ENCODE measurements at regions not wholly inside any gene's neighbourhood (a gene's known extent, or its start where the extent isn't known, plus 50 kb on each side); places are given as distances from the start of the nearest gene placed in this dataset.
A peak's percentile ranks its signal among the peaks of the same experiment; 100 is the strongest.

DNA sequence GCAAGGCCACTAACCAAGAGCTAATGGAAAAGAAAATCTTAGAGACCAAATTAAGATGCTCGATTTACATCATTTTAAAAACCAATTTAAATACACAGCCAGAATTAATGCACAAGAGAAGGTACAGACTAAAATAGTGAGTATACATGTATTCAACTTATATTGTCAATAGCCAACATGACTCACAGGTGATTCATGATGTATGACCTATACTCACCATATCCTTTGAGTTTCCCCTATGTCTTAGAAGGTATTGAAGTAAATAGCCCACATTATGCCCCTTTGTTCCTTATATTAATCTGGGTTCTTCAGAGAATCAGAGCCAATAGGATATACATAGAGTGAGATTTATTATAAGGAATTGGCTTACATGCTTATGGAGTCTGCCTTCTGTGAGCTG lies 97.5 kb upstream of the ANO3 start:
- no peak for DNase-seq (ENCODE audit: low read depth, low spot score)

DNA sequence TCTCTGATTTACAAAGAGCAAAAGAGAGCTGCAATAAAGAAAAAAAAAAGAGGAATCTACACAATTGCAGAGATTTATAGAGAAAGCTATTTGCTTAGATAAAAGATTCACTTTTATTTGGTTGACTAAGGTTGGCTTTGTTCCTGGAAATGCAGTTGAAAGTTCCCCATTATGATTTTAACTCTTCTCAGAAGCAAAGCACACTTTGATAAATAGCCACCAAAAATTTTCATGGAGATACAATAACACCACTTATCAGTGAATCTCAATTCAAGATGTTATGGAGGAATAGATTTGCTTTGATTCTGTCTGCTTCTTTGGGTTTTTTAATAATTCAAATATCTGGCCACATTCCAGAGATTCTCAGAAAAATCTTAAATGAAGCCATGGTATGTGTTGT lies 88.5 kb upstream of the ANO3 start:
- no peak for DNase-seq (ENCODE audit: low read depth, low spot score)

DNA sequence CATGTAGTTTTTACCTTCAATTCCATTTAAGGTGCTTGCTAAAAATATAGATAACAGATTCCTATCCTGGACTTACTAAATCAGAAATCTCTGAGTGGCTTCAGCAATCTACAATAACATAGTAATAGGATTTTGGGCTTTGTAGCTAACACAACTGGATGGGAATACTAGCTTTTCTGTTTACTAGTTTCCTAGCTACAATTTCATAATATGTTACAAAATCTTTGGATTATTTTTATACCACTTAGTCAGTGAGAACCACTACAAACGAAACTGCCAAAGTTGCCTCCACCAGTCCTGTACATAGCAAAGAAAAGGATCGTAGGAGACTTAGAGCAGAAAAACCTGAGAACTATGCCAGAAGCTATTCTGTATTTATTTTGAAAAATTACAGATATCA lies 87.7 kb upstream of the ANO3 start:
- no peak for DNase-seq (ENCODE audit: low read depth, low spot score)

DNA sequence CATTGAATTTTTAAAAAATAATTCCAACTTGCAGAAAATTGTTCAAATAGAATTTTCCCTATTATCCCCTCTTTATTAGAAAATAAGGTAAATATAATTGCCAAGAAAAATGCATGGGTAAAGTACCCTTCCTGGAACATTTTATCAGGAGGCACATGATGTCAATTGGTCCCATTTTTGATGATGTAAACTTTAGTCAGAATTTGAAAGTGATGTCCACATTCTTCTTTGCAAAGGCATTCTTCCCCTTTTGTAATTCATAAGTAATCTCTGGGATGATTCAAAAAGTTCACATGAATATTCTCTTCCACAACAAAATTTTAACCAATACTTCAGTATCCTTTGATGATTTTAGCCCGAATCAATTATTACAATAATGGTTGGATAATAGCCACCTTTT lies 86.9 kb upstream of the ANO3 start:
- DNase-seq (ENCODE audit: low read depth, low spot score) = no peak

DNA sequence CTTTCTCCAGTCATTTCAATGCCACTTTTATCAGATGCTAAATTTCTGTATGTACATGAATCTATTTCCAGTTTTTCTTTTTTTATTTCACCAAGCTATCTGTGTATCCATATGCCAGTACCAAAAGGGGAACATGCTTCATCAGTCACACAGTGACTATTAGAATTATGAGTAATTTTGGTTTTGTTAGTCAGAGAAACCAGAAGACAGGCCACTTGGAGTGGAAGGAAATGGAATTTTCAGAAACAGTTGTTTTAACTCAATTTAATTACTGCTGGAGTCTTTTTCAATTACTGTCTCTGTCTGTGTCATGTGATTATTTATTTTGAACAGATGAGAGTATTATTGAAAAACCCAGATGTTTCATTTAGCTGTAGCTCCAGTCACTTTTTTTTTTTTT lies 84.6 kb upstream of the ANO3 start:
- DNase-seq (ENCODE audit: low read depth, low spot score) = no peak

DNA sequence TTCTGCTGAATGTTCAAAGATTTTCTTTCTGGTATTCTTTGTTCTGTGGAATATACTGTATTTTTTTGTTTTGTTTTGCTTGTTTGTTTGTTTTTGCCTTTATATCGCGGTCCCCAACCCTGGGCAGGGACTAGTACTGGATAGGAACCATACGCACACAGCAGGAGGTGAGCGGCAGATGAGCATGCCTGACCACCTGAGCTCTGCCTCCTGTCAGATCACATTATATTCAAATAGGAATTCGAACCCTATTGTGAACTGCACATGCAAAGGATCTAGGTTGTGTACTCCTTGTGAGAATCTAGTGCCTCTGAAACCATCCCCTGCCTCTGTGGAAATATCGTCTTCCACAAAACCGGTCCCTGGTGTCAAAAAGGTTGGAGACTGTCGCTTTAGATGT lies 83.3 kb upstream of the ANO3 start:
- DNase-seq (ENCODE audit: low read depth, low spot score) = no peak

DNA sequence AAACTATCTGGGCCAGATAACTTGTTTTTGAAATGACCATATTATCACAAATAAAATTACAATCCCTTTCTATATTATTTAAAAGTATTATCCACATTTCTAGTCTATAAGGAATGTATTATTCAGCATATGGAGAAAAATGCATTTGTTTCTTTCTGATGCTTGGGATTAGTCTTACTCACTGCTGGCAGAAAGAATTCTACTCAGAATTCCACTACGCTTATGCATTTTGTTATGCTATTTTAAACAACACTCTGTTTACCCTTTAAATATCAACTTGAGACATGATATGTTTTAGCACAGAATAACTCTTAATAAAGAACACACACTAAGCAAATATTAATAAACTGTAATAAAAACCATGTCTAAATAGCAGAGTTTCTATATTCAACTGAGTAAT lies 77.6 kb upstream of the ANO3 start:
- no peak for DNase-seq (ENCODE audit: low read depth, low spot score)

DNA sequence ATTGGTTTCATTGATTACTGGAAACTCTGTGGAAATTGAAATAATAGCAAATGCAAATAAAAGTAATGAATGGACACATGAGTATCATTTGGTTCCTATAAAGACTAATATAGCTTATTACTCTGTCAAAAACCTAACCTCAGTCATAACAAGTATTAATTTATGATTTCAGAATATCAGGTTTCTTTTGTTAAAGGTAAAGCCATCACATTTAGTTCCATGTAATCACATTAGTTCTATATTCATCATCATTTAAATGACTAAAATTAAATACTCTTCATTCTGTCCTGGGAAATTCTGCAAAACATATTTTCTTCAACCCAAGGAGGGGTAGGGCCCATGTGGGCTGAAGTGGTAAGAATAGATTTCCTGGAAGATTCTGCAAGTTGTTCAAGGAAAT lies 68.2 kb upstream of the ANO3 start:
- no peak for DNase-seq (ENCODE audit: low read depth, low spot score)

DNA sequence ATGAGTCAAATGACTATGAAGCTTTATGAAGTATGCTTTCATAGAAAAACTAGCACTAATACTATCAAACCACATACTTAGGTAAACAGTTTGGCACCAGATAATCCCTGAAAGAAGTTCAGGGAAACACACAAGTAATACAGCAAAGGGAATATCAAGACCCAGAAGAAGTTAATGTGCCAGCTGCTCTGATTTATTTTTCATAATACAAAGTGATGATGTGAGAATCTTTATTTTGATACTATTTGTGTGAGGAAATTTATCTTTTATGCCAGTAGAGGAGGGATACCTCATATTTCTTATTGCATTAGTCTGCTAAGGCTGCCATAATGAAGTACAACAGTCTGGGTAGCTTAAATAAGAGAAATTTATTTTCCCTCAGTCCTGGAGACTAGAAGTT lies 67.7 kb upstream of the ANO3 start:
- DNase-seq (ENCODE audit: low read depth, low spot score) = no peak

DNA sequence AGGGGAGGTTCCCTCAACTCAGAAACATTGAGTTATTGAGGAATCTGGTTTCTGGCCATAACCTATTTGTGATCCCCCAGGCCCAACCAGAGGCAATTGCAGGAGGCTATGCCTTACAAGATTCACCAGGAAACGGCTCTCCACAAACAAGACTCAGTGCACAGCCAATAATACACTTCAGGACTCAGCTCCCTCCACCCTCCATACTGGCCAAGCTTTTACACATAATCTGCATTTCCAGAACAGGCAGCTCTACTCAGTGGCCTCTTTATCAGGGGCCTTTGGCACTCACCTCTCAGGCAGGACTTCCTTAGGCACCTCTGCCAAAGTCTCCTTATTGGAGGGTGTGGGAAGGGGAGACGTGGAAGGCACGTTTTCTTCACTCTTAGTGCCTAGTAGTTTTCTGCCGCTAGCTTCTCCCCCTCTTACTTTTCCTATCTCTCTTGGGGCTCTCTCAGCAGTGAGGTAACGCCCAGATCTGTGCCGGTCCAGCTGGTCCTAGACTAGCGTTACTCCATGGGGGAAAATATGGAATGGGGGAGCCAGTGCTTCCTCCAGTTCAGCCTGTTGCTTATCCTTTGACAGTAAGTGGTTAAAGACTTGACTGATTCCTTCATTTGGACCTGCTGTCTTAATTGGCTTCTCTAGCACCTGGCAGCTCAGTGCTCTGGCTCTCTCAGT lies 62.8 kb upstream of the ANO3 start:
- DNase-seq (ENCODE audit: low read depth, low spot score) = no peak

DNA sequence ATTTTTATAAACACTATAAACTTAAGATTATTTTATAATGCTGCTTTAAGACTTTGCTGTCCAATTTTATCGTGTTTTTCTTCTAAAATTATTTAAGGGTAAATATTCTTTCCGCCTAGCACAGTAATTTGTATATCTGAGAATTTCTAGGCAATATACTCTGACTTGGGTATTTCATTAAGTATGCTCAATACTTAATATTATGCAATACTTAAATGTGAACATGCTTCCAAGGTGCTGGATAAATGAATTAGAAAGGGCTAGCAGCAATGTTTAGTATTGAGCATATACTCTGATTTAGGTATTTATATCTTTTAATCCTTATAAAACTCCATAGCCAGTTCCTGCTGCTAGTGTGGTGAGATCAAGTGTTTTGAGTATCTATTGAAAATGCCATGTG lies 60.3 kb upstream of the ANO3 start:
- DNase-seq (ENCODE audit: low read depth, low spot score) = no peak

DNA sequence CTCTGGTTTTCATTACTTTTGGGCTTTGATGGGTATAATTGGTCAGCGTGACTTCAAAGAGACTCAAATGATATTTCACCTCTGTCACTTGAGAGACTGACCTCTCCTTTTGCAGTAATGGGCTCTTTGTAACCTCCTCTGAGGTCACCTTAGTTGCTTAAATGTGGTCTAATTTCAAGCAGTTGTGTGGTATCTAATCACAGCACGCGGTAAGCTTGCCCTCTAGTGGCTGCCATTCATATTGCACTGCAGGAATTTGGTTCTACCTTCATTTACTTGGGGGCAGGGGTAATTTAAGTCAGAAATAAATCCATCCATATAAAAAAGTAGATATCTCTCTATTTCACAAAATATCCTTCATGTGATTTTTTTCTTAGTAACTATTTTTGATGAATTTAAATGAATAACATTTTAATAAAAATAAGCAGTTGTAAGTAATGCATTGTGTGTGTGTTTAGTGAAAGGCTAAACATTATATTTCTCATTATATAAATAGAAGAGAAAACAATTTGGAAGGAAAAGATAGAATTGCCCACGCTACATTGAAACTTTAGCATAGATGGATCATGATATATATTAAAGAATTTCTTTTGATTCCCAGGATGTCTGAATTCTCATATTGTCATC lies 55.0 kb upstream of the ANO3 start:
- peak; percentile 30 for DNase-seq (ENCODE audit: low read depth, low spot score)

DNA sequence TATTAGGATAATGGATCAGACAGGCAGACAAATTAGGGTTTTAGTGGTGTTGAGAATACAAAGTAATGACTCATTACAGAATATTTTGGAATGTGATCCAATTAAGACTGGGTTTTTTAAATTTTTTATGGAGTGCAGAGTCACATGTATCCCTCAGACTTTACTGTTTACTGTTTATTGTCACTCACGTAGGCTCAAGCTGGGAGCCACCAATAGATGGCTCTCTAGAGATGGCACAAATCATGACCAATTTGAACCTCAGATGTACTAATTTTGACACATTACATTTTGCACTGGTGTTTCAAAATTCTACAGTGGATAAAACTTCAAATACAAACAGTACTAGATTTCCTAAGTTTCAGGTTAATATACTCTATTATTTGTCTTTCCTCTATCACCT lies 53.6 kb upstream of the ANO3 start:
- DNase-seq (ENCODE audit: low read depth, low spot score) = no peak

All from iPS DF 19.7 (cell line).